HEK293T (cell line): ENCODE measurements at regions not wholly inside any gene's neighbourhood (a gene's known extent, or its start where the extent isn't known, plus 50 kb on each side); places are given as distances from the start of the nearest gene placed in this dataset.

Source experiments
- FOXA1 ChIP-seq: fragments of 450-650 bp; IDR thresholded peaks from 2 replicates; pipeline ENCODE4 v1.6.1; 2016; ENCODE audit warnings: mild to moderate bottlenecking
- NFRKB ChIP-seq: fragments of 450-650 bp; IDR thresholded peaks from 2 replicates; pipeline ENCODE4 v1.6.1; 2016; ENCODE audit warnings: mild to moderate bottlenecking, moderate library complexity

DNA sequence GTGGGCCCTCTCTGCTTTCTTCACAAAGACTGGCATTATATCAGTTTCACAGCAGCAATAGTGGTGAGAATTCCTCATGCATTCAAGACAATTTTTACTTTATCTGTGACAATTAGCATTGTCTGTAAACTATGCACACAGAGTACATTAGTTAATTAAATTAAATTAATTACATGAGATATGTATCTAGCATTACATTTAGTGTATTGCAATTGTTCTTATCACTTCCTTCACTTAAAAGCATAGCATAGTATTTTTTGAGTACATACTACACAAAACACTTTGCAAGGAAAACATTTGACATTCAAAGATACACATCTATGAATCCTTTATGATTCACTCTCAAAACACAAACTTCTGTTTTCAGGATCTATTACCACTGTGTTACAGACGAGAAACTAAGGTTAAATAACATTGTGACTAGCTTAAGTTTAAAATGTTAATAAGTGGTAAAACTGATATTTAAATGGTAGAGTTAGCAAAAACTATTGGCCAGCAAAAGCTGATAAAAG lies 1542.6 kb downstream of the PLA2G4A start:
- TF ChIP-seq NFRKB = no peak
- TF ChIP-seq FOXA1 = no peak
